ENCODE measurements at regions not wholly inside any gene's neighbourhood (a gene's known extent, or its start where the extent isn't known, plus 50 kb on each side); places are given as distances from the start of the nearest gene placed in this dataset.

DNA sequence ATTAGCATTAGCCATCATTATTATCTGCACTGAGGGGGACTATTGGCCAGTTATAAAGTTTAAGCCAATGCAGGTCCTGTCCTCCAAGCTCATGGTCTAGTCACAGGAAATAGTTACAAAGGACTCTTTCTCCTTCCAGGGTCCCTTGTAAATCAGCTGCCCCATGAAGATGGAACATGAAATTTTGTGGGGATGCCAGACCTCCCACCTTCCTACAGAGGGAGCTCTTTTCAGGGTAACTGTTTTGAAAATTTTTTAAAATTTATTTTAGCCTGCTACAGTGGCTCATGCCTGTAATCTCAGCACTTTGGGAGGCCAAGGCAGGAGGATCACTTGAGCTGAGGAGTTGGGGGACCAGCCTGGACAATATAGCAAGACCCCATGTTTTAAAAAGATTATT is 124.4 kb upstream of the SLC34A2 start:
- no peak for DNase-seq

DNA sequence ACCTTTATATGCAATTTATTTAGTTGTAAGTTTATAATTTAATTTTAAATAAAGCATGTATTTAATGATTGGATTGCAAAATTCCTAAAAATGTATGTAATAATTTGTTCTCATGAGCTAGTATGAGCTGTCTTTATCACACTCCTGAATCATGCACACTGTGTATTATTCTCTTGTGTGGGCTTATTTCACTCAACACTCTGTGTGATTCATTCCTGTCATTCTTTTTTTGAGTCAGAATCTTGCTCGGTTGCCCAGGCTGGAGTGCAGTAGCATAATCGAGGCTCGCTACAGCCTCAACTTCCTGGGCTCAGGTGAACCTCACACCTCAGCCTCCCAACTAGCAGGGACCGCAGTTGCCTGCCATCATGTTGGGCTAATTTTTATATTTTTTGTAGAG is 123.1 kb upstream of the SLC34A2 start:
- DNase-seq: no peak

DNA sequence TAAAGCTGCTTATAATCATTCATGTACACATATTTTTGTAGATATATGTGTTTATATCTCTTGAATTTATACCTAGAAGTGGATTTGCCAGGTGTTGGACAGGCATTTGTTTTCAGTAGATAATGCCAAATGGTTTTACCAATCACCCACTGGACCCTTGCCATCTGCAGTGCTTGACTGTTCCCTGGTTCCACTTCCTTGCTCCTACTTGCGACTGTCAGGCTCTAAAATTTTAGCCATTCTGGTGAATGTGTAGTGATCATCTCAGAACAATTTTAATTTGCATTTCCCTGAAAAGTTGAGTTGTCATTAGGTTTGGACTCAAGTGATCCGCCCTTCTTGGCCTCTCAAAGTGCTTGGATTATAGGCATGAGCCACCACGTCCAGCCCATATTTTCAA is 122.4 kb upstream of the SLC34A2 start:
- DNase-seq: no peak

DNA sequence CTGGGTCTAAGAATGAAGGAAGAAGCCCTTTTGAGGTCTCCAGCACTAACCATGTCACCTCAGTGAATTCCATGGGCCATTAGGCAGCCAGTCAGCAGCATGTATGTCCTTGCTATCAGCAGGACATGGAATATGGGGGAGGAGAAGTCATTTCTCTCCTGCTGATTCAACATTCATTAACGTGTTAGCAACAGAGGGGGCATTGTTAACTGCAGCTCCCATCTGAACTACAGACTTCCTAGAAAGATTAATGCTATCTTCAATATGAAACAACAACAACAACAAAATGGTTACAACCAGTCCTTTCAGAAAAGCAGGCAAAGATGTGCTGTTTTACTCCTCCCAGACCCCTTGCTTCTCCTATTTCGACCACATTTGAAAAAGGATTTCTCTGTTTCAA is 120.4 kb upstream of the SLC34A2 start:
- no peak for DNase-seq

DNA sequence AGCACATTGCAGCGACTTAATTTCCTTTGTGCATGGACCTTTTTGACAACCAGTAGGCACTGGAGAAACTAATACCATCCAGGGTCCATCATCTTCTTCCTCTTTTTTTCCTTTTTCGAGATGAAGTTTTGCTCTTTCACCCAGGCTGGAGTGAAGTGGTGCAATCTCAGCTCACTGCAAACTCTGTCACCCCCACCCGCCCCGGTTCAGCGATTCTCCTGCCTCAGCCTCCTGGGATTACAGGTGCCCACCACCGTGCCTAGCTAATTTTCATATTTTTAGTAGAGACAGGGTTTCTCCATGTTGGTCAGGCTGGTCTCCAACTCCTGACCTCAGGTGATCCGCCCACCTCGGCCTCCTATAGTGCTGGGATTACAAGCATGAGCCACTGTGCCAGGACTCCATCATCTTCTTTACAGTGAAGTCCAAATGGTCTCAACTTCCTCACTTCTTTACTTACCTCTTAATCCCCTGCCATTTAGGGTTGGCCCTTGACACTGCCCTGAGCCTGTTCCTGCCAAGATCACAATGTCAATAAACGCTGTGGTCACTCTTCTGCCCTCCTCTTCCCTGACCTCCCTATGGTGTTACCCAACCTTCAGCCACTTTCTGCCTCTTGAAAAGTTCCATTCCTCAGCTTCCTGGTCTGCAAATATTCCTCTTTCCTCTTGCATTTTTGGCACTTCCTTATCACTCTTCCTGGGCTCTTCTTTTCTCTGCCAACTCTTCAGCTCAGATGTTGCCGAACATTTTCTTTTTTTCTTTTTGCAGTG is 119.8 kb upstream of the SLC34A2 start:
- DNase-seq: no peak

DNA sequence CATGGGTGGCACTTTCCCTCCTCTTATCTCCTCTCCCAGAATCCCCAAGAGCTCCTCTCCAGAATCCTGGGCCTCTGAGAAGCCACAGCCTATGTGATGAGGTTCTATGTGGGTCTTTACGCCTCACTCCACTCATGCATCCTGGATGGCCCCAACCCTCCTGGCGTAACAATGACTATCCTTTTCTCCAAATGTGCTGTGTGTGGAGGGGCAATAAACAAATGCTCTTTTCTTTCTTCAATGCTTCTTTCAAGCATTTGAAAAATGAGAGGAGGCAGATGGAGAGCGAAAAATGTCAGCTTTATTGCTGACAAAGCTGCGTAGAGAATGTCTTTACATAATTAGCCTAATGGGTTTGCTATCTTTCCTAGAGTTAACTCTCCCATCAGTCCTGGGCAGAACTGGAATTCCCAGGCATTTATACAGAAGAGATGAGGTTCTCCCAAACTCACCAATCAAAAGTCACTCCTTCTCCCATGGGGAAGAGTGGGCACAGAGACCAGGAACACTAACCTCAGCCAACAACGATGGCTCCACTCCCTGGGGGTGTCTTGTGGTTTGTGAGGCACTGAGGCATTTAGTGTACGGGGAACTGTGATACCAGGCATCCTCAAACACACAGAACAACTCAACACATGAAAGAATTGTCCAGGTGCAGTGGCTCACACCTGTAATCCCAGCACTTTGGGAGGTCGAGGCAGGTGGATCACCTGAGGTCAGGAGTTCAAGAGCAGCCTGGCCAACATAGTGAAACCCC is 118.9 kb upstream of the SLC34A2 start:
- DNase-seq: no peak

DNA sequence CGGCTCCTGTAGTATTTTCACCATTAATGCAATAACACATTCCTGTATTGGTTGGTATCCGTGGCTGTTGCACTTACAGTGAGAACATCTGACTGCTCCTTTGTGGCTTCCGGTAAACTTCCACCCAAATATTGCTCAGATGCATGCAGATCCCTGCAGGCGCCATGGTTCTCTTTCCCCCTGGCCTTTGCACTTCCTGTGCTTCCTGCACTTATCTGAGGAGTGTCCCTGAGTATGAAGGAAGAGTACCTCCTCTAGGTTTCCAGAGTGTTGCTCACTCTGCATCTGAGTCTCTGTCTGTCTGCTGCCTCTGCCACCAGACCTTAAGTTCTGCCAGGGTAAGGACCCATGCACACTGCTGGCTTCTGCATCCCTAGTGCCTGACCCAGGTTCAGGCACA is 117.2 kb upstream of the SLC34A2 start:
- no peak for DNase-seq

DNA sequence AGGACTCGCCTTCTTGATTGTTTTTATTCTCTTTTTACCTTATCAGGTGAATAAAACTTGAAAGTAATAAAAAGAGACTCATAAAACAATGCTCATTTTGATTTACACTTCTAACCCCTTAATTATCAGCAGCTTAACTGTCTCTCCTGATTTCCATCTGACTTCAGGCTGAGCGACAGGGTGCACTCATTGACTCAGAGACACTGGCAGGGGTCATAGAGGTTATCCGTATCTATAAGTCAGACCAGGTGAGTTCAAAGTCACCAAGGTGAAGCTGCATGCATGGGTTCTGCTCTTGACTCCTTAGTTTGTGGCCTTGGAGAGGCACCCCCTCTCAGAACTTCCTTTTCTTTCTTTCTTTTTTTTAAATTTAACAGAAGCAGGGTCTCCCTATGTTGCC is 116.4 kb upstream of the SLC34A2 start:
- DNase-seq: no peak

DNA sequence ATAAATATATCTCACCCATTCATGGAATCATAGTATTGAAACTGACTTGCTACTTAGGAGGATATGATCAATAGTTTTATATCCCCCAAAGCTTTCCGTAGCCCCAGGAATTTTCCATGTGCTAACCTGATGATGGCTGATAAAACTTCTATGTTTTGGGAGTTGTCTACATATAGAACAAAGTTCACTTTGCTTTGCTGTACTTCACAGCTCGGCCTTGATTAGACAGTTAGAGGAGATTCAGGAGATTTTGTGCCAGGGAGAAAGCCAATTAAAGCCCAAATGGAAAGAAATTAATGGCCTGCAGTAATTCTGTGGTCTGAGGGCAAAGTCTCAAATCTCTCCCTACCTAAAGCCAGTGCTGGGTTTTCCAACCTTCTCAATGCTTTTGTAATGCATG is 114.9 kb upstream of the SLC34A2 start:
- DNase-seq: no peak

DNA sequence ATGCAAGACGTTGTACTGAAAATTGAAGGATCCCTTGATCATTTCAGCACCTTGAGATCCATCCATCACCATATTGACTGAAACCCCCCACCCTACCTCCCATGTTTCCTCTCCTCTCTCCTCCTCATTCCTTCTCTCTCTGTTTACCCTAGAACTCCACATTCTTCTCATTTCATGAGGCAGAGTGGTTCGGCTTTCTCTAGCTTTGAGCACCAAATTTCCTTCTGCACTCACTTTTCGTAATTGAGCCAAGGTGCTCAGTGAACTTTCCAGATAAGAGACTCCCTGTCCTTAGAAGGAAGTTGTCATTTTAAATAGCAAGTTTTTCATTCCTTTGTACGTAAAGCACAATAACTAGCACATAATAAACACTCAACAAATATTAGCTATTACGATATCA is 108.3 kb upstream of the SLC34A2 start:
- DNase-seq: no peak

DNA sequence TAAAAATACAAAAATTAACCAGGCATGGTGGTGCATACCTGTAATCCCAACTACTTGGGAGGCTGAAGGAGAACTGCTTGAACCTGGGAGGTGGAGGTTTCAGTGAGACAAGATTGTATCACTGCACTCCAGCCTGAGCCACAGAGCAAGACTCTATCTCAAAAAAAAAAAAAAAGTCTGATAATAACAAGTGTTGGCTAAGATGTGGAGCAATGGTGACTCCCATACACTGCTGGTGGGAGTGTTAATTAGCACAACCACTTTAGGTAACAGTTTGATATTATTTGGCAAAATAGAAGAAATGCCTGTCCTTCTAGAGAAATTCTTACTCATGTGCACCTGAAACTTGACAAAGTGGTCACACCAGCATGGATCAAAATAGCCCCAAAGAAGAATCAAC is 106.2 kb upstream of the SLC34A2 start:
- DNase-seq: no peak

DNA sequence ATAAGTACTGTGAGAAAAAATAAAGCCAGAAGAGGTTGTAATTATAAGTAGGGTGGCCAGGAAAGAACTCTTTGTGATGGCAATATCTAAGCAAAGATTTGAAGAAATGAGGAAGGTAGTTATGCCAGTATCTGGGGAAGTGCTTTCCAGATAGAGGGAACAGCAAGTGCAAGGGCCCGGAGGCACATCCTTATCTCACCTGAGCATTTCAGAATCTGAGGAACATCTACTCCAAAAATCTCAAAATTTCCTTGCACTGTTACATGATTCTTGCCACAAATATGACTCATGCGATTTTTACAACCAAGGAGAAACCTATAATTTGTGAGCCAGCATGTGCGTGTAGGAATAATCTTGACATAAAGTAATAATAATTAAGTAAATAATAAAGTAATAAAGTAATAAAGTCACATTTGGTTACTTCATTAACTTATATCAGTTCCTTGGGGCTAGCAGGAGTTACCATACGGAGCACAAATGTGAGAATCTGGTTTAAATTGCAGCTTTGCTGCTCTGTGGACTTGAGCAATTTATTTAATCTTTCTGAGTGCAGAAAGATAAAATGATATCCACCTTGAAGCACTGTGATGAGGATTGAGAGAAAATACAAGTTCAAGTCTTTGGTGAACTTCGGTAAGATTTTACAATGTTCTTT is 105.1 kb upstream of the SLC34A2 start:
- DNase-seq: no peak

DNA sequence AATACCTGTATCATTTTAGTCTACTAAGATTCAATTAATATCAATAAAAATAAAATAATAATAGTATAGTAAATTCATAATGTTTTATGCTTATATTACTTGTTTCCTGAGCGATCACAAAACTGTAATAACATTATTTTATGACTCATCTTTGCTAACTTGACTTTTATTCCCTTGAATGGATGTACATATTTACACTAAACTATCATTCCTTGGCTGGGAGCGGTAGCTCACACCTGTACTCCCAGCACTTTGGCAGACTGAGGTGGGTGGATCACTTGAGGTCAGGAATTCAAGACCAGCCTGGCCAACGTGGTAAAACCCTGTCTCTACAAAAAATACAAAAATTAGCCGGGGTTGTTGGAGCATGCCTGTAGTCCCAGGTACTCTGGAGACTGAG is 104.0 kb upstream of the SLC34A2 start:
- no peak for DNase-seq

DNA sequence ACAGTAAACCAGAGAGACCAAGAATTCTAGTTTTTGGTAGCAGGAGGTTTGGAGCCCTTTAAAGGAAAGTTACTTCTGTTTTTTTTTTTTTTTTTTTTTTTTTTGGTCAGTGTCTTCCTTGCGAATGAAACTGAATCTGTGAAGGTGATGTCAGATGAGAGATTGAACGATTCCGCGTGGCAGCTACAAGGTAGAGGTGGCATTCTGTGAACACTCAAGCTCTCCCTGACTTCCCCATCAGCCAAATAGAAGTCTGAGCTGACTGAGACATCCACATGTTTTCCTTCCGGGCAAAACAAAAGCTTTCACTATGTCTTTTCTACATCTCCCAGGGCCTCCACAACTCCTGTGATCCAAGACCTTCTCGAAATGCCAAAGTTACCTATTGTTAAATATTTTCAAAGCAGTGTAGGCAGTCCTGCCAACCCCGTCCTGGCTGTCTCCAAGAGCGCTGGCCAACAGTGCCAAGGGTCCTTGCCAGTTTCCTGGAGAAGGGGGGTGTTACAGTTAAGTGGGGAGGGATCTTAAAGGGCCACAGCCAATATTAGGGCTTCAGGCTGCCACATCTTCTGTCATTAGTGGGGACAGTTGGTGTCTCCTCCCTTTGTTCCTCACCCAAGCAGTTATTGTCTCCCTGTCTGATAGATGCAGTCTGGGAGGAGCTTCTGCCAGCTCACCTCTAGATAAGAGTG is 102.9 kb upstream of the SLC34A2 start:
- no peak for DNase-seq

DNA sequence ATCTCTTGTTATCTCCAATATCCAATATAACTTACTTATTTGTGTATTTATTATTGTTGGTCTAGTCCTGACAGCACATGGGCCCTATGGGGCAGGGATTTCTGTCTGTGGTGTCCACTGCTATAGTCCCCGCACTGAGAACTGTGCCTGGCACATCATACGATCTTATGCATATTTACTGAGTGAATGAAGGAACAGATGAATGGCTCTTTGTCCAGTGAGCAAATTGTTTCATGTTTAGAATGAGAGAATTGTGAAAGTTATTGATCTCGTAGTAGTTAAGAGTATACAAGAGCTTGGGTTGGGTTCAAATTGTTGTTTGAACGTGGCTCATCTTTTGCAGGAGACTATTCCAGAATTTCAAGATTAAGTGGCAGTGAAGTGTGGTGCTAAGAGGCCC is 96.1 kb upstream of the SLC34A2 start:
- no peak for DNase-seq

DNA sequence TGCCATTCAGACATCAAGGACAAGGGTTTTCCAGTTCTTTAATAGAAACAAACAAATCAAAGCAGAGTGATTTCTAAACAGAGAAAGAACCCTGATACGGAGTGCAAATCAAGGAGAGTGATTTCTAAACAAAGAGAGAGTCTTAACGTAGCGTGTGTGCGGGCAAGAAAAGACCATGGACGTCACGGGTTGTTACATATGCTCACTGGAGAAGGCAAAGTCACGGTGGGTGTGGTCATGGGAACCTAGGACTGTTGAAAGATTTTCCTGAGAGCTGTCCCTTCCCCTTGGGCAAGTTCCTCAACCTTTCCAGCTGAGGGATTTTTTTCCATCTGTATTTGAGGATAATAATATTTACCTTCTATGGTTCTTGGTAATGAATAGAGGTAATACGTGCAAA is 95.0 kb upstream of the SLC34A2 start:
- DNase-seq: no peak

DNA sequence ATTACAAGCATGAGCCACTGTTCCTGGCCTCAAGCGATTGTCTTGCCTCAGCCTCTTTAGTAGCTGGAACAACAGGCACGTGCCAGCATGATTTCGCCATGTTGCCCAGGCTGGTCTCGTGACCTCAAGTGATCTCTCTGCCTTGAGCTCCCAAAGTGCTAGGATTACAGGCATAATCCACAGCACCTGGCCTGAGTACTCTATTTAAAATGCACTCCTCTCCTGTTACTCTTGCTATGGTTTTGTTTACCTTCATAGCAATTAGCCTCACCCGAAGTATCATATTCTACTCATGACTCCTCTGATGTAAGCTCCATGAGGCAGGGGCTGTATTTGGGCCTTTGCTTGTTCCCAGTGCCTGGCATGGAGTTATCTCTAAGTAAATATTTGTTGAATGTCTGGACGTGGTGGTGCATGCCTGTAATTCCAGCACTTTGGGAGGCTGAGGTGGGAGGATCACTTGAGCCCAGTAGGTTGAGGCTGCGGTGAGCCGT is 92.5 kb upstream of the SLC34A2 start:
- DNase-seq: peak; percentile 85

DNA sequence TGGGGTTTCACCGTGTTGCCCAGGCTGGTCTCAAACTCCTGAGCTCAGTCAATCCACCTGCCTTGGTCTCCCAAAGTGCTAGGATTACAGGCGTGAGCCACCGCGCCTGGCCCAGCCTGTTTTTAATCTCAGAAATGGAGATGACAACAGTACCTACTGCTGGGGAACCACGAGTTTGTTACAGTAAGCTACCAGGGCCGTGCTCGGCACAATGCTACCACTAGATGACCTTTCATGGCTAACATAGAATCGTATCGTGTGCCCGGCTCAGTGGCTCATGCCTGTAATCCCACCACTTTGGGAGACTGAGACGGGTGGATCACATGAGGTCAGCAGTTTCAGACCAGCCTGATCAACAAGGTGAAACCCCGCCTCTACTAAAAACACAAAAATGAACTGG is 90.8 kb upstream of the SLC34A2 start:
- DNase-seq: no peak

DNA sequence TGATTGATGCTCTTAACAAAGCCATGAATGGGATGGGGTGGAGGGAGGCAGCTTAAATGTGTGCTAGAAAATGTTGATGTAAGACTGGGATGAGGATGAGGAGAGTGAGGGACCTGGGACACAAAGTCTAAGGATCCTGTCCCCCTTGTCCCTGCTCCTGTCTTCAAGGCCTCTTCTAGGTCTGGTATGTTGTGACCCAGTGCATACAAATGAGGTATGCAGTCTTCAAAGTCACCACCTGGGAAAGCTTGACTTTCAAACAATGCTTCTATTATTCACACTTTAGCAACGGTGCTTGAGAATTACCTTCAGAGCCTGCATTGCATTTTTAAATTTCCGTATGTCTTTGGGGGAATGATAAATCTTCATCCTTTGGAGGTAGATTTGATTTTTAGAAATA is 88.4 kb upstream of the SLC34A2 start:
- no peak for DNase-seq

DNA sequence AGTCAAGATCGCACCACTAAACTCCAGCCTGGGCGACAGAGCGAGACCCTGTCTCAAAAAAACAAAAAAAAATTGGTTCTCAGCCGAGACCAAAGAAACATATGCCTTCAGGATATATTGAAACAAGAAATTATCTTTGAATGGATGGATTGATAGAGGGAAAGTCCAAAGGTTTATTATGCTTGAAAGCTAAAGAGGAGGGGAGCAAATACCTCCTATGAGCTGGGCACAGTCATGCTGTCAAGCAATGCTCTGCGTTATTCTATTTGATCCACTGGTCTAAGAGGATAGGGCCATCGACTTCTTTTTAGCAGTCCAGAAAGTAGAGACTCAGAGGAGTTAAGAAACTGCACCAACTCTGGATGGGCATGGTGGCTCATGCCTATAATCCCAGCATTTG is 85.9 kb upstream of the SLC34A2 start:
- no peak for DNase-seq

DNA sequence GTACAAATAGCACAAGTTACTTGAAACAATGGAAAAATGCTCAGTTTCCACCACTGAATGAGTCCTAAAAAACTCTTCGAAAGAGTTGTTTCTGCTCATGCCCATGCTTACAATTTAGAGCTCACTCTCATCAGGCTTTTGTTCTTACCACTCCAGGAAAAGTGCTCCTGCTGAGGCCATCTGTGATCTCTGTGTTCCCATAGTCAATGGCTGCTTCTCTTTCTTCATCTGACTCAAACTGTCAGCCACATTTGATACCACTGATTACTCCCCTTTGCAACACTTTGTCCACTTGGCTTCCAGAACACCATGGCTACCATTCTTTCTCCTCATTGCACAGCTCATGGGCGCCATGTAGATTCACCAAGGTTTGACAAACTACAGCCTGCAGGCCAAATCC is 80.0 kb upstream of the SLC34A2 start:
- DNase-seq: no peak

DNA sequence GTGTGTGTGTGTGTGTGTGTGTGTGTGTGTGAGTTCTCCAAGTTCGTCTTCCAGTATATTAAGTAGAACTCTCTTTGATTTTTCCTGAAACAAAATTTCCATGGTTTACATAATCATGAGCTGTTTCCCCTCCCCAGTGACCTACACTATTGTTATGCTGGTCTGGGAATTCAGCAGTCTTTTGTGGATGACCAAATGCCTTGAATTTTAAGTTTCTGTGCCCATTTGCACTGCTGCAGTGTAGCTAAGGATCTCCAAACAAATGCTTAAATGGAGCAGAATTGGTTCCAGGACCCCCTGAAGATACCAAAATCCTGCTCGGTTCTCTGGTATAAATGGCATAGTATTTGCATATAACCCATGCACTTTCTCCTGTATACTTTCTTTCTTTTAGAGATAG is 77.2 kb upstream of the SLC34A2 start:
- DNase-seq: no peak
